H9 (cell line): ENCODE measurements at regions not wholly inside any gene's neighbourhood (a gene's known extent, or its start where the extent isn't known, plus 50 kb on each side); places are given as distances from the start of the nearest gene placed in this dataset.

ENCODE experiments used
- DNase-seq: peaks from one replicate; pipeline ENCODE4 v3.0.0-alpha.2; 2017
- H2AFZ ChIP-seq: one replicate; pipeline ENCODE4 v1.6.1; 2013; ENCODE audit warnings: mild to moderate bottlenecking, low read length, control low read depth, moderate library complexity
- H2AK5ac ChIP-seq: 2 replicates; pipeline ENCODE4 v1.6.1; 2013; ENCODE audit warnings: low read length, control low read depth, mixed read lengths; ENCODE audit not compliant: insufficient read length
- H2BK120ac ChIP-seq: one replicate; pipeline ENCODE4 v1.6.1; 2013; ENCODE audit warnings: low read depth, mild to moderate bottlenecking, low read length, control low read depth, inconsistent platforms; ENCODE audit not compliant: poor library complexity, severe bottlenecking
- H2BK12ac ChIP-seq: 2 replicates; pipeline ENCODE4 v1.6.1; 2013; ENCODE audit warnings: low read length, control low read depth, mixed read lengths, low read depth; ENCODE audit not compliant: insufficient read length
- H2BK15ac ChIP-seq: 2 replicates; pipeline ENCODE4 v1.6.1; 2013; ENCODE audit warnings: low read depth, low read length, control low read depth
- H2BK20ac ChIP-seq: one replicate; pipeline ENCODE4 v1.6.1; 2013; ENCODE audit warnings: low read depth, mild to moderate bottlenecking, low read length, control low read depth, inconsistent platforms; ENCODE audit not compliant: poor library complexity, severe bottlenecking
- H2BK5ac ChIP-seq: 2 replicates; pipeline ENCODE4 v1.6.1; 2013; ENCODE audit warnings: low read length, control low read depth, mixed read lengths; ENCODE audit not compliant: insufficient read length
- H3K14ac ChIP-seq: 2 replicates; pipeline ENCODE4 v1.6.1; 2013; ENCODE audit warnings: low read length, control low read depth; ENCODE audit not compliant: insufficient read depth
- H3K18ac ChIP-seq: 2 replicates; pipeline ENCODE4 v1.6.1; 2013; ENCODE audit warnings: low read depth, mild to moderate bottlenecking, mixed read lengths, low read length, control low read depth; ENCODE audit not compliant: insufficient read length
- H3K23ac ChIP-seq: 2 replicates; pipeline ENCODE4 v1.6.1; 2013; ENCODE audit warnings: low read length, control low read depth, mixed read lengths, low read depth; ENCODE audit not compliant: insufficient read length
- H3K23me2 ChIP-seq: 2 replicates; pipeline ENCODE4 v1.6.1; 2013; ENCODE audit warnings: low read depth, mild to moderate bottlenecking, mixed read lengths, low read length, control low read depth; ENCODE audit not compliant: insufficient read length, poor library complexity, severe bottlenecking
- H3K27ac ChIP-seq: 2 replicates; pipeline ENCODE4 v1.5.1; 2013; ENCODE audit warnings: low read length, control low read depth, mixed read lengths, low read depth; ENCODE audit not compliant: insufficient read length
- H3K27me3 ChIP-seq: 2 replicates; pipeline ENCODE4 v1.6.1; 2013; ENCODE audit warnings: low read length, control low read depth, inconsistent platforms; ENCODE audit not compliant: insufficient read depth
- H3K4ac ChIP-seq: 2 replicates; pipeline ENCODE4 v1.6.1; 2013; ENCODE audit warnings: low read depth, mild to moderate bottlenecking, control low read depth, inconsistent platforms, low read length, moderate library complexity
- H3K4me1 ChIP-seq: 2 replicates; pipeline ENCODE4 v1.6.1; 2013; ENCODE audit warnings: low read length, control low read depth, inconsistent platforms; ENCODE audit not compliant: insufficient read depth
- H3K4me2 ChIP-seq: 2 replicates; pipeline ENCODE4 v1.6.1; 2013; ENCODE audit warnings: low read length, control low read depth, mixed read lengths; ENCODE audit not compliant: insufficient read length, insufficient read depth
- H3K56ac ChIP-seq: 2 replicates; pipeline ENCODE4 v1.6.1; 2013; ENCODE audit warnings: low read depth, mild to moderate bottlenecking, mixed read lengths, low read length, control low read depth; ENCODE audit not compliant: insufficient read length
- H3K79me1 ChIP-seq: 2 replicates; pipeline ENCODE4 v1.6.1; 2013; ENCODE audit warnings: low read depth, mild to moderate bottlenecking, moderate library complexity, low read length, control low read depth, inconsistent platforms; ENCODE audit not compliant: insufficient read depth, poor library complexity, severe bottlenecking
- H3K79me2 ChIP-seq: 2 replicates; pipeline ENCODE4 v1.6.1; 2013; ENCODE audit warnings: low read length, control low read depth, inconsistent platforms; ENCODE audit not compliant: insufficient read depth
- H3K9ac ChIP-seq: 2 replicates; pipeline ENCODE4 v1.6.1; 2013; ENCODE audit warnings: low read length, control low read depth, mixed read lengths; ENCODE audit not compliant: insufficient read length; ENCODE audit errors: extremely low read depth
- H3K9me3 ChIP-seq: one replicate; pipeline ENCODE4 v1.6.1; 2013; ENCODE audit warnings: low read depth, low read length, inconsistent platforms; ENCODE audit not compliant: control insufficient read depth
- H3T11ph ChIP-seq: one replicate; pipeline ENCODE4 v1.6.1; 2013; ENCODE audit warnings: mild to moderate bottlenecking, low read length, control low read depth, inconsistent platforms
- H4K20me1 ChIP-seq: one replicate; pipeline ENCODE4 v1.6.1; 2013; ENCODE audit not compliant: control insufficient read depth, insufficient read length, insufficient read depth
- H4K5ac ChIP-seq: 2 replicates; pipeline ENCODE4 v1.6.1; 2013; ENCODE audit warnings: low read depth, mild to moderate bottlenecking, mixed read lengths, low read length, control low read depth; ENCODE audit not compliant: insufficient read length
- H4K8ac ChIP-seq: replicated peaks from 2 replicates; pipeline ENCODE4 v1.6.1; 2013; ENCODE audit warnings: low read length, control low read depth, mixed read lengths, low read depth; ENCODE audit not compliant: insufficient read length
- H4K91ac ChIP-seq: 2 replicates; pipeline ENCODE4 v1.6.1; 2013; ENCODE audit warnings: low read depth, mild to moderate bottlenecking, moderate library complexity, mixed read lengths, low read length, control low read depth; ENCODE audit not compliant: insufficient read length
- H3K27ac Mint-ChIP-seq, 3 experiments: 2 replicates in 2 of 3; 3 replicates in 1 of 3; pipeline ENCODE4 v1.8.0; 2020 to 2021; ENCODE audit warnings: mixed read lengths in 3 of 3, mild to moderate bottlenecking in 1 of 3, moderate library complexity in 1 of 3
- H3K27me3 Mint-ChIP-seq: 2 replicates; pipeline ENCODE4 v1.8.0; 2021; ENCODE audit warnings: low read depth, mild to moderate bottlenecking, moderate library complexity, mixed read lengths
- H3K36me3 Mint-ChIP-seq, 3 experiments: 2 replicates in 2 of 3; 3 replicates in 1 of 3; pipeline ENCODE4 v1.8.0; 2020 to 2021; ENCODE audit warnings: low read depth in 3 of 3, mixed read lengths in 3 of 3; ENCODE audit not compliant: insufficient read depth in 1 of 3
- H3K4me1 Mint-ChIP-seq, 2 experiments: 2 replicates each; pipeline ENCODE4 v1.8.0; 2020; ENCODE audit warnings: mixed read lengths in 2 of 2
- H3K4me3 Mint-ChIP-seq, 2 experiments: 2 replicates in 1 of 2; 3 replicates in 1 of 2; pipeline ENCODE4 v1.8.0; 2020 to 2021; ENCODE audit warnings: mild to moderate bottlenecking in 2 of 2, mixed read lengths in 2 of 2, moderate library complexity in 1 of 2
- H3K9me3 Mint-ChIP-seq, 2 experiments: 2 replicates in 1 of 2; 3 replicates in 1 of 2; pipeline ENCODE4 v1.8.0; 2020; ENCODE audit warnings: mild to moderate bottlenecking in 2 of 2, mixed read lengths in 2 of 2, moderate library complexity in 1 of 2
- WGBS: extraction: QIAGEN DNeasy Blood & Tissue Kit; methylation state at CpG from one replicate; pipeline ENCODE4 v1.1.7; 2013; ENCODE audit warnings: missing lambda C conversion rate, low lambda C conversion rate, mixed read lengths; ENCODE audit not compliant: insufficient read length; ENCODE audit errors: extremely low coverage; 5-methylcytosine and 5-hydroxymethylcytosine counted together
- TF ChIP-seq, protein P1 (sequence below): fragments of 200-600 bp; sonication (generic); conservative IDR thresholded peaks from 3 replicates; pipeline ENCODE4 v1.8.0; 2021; ENCODE audit warnings: antibody characterized with exemption, mild to moderate bottlenecking

DNA sequence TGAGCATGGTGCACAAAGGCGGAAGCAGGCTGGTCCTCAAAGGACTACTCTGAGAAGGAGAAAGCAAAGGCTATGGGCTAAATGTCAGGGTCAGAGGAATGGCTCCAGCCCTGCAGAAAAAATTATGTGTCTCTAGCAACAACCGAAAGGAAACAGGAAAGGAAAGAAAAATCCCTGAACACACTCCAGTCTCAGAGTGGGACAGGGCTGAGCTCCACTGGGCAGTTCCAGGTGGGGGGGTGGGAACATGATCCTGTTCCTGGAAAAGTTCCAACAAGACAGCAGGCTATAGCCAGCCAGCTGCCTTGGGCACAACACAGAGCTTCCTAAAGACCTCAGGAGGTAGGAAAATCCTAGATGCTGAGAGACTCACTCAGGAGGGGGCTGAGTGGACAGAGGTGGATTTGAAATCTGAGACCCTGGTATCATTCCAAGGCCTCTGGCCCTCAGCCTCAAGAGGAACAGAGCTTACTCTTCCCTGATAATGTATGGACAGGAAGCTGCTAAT lies 1088.2 kb downstream of the TBC1D22A start:
- Histone ChIP-seq H3K4ac (no peak overlapping the region), H4K5ac (no peak overlapping the region), H3K27ac (no peak overlapping the region), H2BK15ac (no peak overlapping the region), H3K56ac (no peak overlapping the region), H3K23ac (no peak overlapping the region), H3K18ac (no peak overlapping the region), H3K4me2 (no peak overlapping the region), H3K23me2 (no peaks in the 10 kb centered on the region), H3K14ac (no peak overlapping the region), H2AK5ac (no peak overlapping the region), H3K79me1 (no peaks in the 10 kb centered on the region), H2BK120ac (no peak overlapping the region), H2BK12ac (no peak overlapping the region), H3K79me2 (no peaks in the 10 kb centered on the region), H3K4me1 (no peaks in the 10 kb centered on the region), H2AFZ (no peak overlapping the region), H4K91ac (no peak overlapping the region), H3K27me3 (no peaks in the 10 kb centered on the region; the same call in 1 of the 2 replicates), H4K20me1 (no peaks in the 10 kb centered on the region), H3K9me3 (no peaks in the 10 kb centered on the region), H3T11ph (no peak overlapping the region), H2BK20ac (no peak overlapping the region), H2BK5ac (no peak overlapping the region), H4K8ac (no peak overlapping the region), H3K9ac (no peak overlapping the region)
- Mint-ChIP-seq H3K4me1 (peaks cover 0 to 4% of the 10 kb centered on the region in 2 experiments; a peak in 2 of 4 replicates), H3K36me3 (peaks cover 0 to 3% (median 0%) of the 10 kb centered on the region in 3 experiments; a peak in 1 of 7 replicates), H3K4me3 (no peak overlapping the region), H3K27ac (no peak overlapping the region), H3K27me3 (peaks cover 14% of the 10 kb centered on the region), H3K9me3 (peaks cover 3 to 69% of the 10 kb centered on the region in 2 experiments; a peak in 2 of 5 replicates)
- no peak for DNase-seq
- WGBS: no CpG with 5 or more reads among the region's 2 CpGs
- TF ChIP-seq, protein P1, sequence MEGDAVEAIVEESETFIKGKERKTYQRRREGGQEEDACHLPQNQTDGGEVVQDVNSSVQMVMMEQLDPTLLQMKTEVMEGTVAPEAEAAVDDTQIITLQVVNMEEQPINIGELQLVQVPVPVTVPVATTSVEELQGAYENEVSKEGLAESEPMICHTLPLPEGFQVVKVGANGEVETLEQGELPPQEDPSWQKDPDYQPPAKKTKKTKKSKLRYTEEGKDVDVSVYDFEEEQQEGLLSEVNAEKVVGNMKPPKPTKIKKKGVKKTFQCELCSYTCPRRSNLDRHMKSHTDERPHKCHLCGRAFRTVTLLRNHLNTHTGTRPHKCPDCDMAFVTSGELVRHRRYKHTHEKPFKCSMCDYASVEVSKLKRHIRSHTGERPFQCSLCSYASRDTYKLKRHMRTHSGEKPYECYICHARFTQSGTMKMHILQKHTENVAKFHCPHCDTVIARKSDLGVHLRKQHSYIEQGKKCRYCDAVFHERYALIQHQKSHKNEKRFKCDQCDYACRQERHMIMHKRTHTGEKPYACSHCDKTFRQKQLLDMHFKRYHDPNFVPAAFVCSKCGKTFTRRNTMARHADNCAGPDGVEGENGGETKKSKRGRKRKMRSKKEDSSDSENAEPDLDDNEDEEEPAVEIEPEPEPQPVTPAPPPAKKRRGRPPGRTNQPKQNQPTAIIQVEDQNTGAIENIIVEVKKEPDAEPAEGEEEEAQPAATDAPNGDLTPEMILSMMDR: no peak
